Caco-2 (cell line): ENCODE measurements at regions not wholly inside any gene's neighbourhood (a gene's known extent, or its start where the extent isn't known, plus 50 kb on each side); places are given as distances from the start of the nearest gene placed in this dataset.

Source experiments
- BruUV-seq: library from RNA; stranded (reverse); fragments of 400-500 nt; replicated peaks from 2 replicates; lab custom pipeline; 2021; lab: Mats Ljungman, UMichigan
- CTCF ChIA-PET: fragments of 300-600 bp; sonication (Branson Sonifier 250); formaldehyde crosslinking; loops from one replicate; lab custom pipeline; 2022; ENCODE audit warnings: antibody characterized with exemption; lab: Charles Lee
- POLR2A ChIA-PET: fragments of 300-600 bp; sonication (Branson Sonifier 250); formaldehyde crosslinking; loops from one replicate; lab custom pipeline; 2022; ENCODE audit warnings: antibody characterized with exemption; lab: Charles Lee
- DNase-seq, 2 experiments: peaks; one replicate each; pipeline versions ENCODE4 v3.0.0 to v3.0.0-alpha.2; 2020 to 2022
- H3K27me3 ChIP-seq: replicated peaks from 2 replicates; pipeline ENCODE4 v1.6.0; 2011; ENCODE audit warnings: low read length; ENCODE audit not compliant: control insufficient read depth, insufficient read depth
- H3K36me3 ChIP-seq: 2 replicates; pipeline ENCODE4 v1.5.1; 2011; ENCODE audit warnings: low read length; ENCODE audit not compliant: control insufficient read depth, insufficient read depth
- H3K4me1 ChIP-seq: fragments of 250-450 bp; sonication (Bioruptor Pico); 2 replicates; pipeline ENCODE4 v1.5.1; 2020; ENCODE audit warnings: mild to moderate bottlenecking
- H3K4me3 ChIP-seq: 2 replicates; pipeline ENCODE4 v1.5.1; 2011; ENCODE audit warnings: low read depth, mild to moderate bottlenecking, control low read depth, low read length
- H3K9me3 ChIP-seq: fragments of 250-450 bp; sonication (Bioruptor Pico); 2 replicates; pipeline ENCODE4 v1.5.1; 2020; ENCODE audit warnings: mild to moderate bottlenecking, moderate library complexity
- H3K27ac Mint-ChIP-seq: one replicate; pipeline ENCODE4 v1.8.0; 2022; ENCODE audit warnings: mixed read lengths; ENCODE audit not compliant: unreplicated experiment
- H3K27me3 Mint-ChIP-seq: one replicate; pipeline ENCODE4 v1.8.0; 2022; ENCODE audit warnings: mixed read lengths; ENCODE audit not compliant: insufficient read depth, unreplicated experiment
- H3K36me3 Mint-ChIP-seq: one replicate; pipeline ENCODE4 v1.8.0; 2022; ENCODE audit warnings: mild to moderate bottlenecking, mixed read lengths; ENCODE audit not compliant: insufficient read depth, unreplicated experiment
- H3K4me1 Mint-ChIP-seq: one replicate; pipeline ENCODE4 v1.8.0; 2022; ENCODE audit warnings: low read depth, mixed read lengths; ENCODE audit not compliant: unreplicated experiment
- H3K4me3 Mint-ChIP-seq: one replicate; pipeline ENCODE4 v1.8.0; 2022; ENCODE audit warnings: mild to moderate bottlenecking, moderate library complexity, mixed read lengths; ENCODE audit not compliant: unreplicated experiment
- H3K9me3 Mint-ChIP-seq: one replicate; pipeline ENCODE4 v1.8.0; 2022; ENCODE audit warnings: mixed read lengths; ENCODE audit not compliant: unreplicated experiment
- CTCF ChIP-seq, 2 experiments: fragments of 200-600 bp in 1 of 2; IDR thresholded peaks; 1 replicate in 1 of 2; 2 replicates in 1 of 2; pipeline versions ENCODE4 v1.5.1 to v1.8.0; 2011 to 2022; ENCODE audit warnings: antibody characterized with exemption in 1 of 2, control low read depth in 1 of 2, inconsistent platforms in 1 of 2, low read depth in 1 of 2, low read length in 1 of 2, mild to moderate bottlenecking in 1 of 2, moderate library complexity in 1 of 2; ENCODE audit not compliant: insufficient read depth in 1 of 2, severe bottlenecking in 1 of 2, unreplicated experiment in 1 of 2
- intact Hi-C: fragments of 100-400 bp; cut with micrococcal nuclease; formaldehyde crosslinking; loops from one replicate; pipeline ENCODE4 v1.10.0; 2022; ENCODE audit not compliant: unreplicated experiment

DNA sequence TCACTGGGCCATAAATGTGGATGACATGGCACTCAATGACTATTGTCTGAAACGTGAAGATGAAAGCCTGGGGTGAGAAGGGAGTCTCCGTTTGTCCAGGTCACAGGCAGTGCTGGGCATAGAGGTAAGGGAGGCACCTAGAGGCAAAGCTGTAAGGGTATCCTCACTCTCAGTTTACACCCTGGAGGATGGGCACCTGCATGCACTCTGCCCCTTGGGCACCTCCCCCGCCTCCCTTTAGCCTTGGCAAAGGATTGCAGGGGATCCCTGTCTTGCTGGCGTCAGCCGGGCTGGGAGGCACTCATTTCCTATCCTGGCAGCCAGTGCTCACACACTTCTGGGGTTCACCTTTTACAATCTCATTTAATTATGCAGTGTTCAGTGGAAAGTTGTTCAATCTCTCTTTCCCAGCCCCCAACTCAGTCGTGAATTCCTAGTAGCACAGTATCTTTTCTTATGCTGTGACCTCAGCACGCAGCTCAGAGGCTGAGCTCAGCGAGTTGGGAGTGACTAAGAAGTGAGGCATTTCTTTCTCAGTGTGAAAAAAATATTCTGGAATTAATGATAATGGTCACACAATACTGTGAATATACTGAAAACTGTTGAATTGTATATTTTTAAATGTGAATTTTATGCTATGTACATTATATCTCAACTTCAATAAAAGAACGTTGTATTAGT, 866.6 kb downstream of the BRD1 start:
- Histone ChIP-seq H3K4me3 (no peak overlapping the region), H3K9me3 (no peaks in the 10 kb centered on the region), H3K4me1 (no peaks in the 10 kb centered on the region), H3K36me3 (no peaks in the 10 kb centered on the region), H3K27me3 (no peaks in the 10 kb centered on the region)
- peaks cover 14% of the 10 kb centered on the region for H3K9me3 Mint-ChIP-seq
- ChIA-PET CTCF (no interaction called here), POLR2A (no interaction called here)
- DNase-seq: no peak
- no peak overlapping the region for H3K27ac Mint-ChIP-seq
- no peak overlapping the region for H3K4me3 Mint-ChIP-seq
- BruUV-seq: no TSS peak
- H3K4me1 Mint-ChIP-seq: no peaks in the 10 kb centered on the region
- TF ChIP-seq CTCF (IDR thresholded peaks at IDR 0.05; ENCODE audit: insufficient read depth in 1 of 2, low read depth in 1 of 2, low read length in 1 of 2, severe bottlenecking in 1 of 2, unreplicated experiment in 1 of 2): no peak
- H3K36me3 Mint-ChIP-seq: no peaks in the 10 kb centered on the region
- intact Hi-C loops: no loop called here
- H3K27me3 Mint-ChIP-seq: peaks cover 14% of the 10 kb centered on the region

GRCh38 chr22:48960576-48960975, 867.1 kb downstream of the BRD1 start:
- no peak overlapping the region for H3K27ac Mint-ChIP-seq
- BruUV-seq: no TSS peak
- DNase-seq: no peak
- Histone ChIP-seq H3K4me1 (no peaks in the 10 kb centered on the region), H3K4me3 (no peak overlapping the region), H3K9me3 (no peaks in the 10 kb centered on the region), H3K27me3 (no peaks in the 10 kb centered on the region), H3K36me3 (no peaks in the 10 kb centered on the region)
- intact Hi-C loops: no loop called here
- H3K4me3 Mint-ChIP-seq: no peak overlapping the region
- peaks cover 17% of the 10 kb centered on the region for H3K9me3 Mint-ChIP-seq
- H3K27me3 Mint-ChIP-seq: peaks cover 14% of the 10 kb centered on the region
- H3K36me3 Mint-ChIP-seq: no peaks in the 10 kb centered on the region
- CTCF ChIA-PET: no interaction called here
- POLR2A ChIA-PET: no interaction called here
- no peaks in the 10 kb centered on the region for H3K4me1 Mint-ChIP-seq
- no peak for TF ChIP-seq CTCF (IDR thresholded peaks at IDR 0.05; ENCODE audit: insufficient read depth in 1 of 2, low read depth in 1 of 2, low read length in 1 of 2, severe bottlenecking in 1 of 2, unreplicated experiment in 1 of 2)

GRCh38 chr22:48959496-48959895, 868.2 kb downstream of the BRD1 start:
- Mint-ChIP-seq H3K4me1 (no peaks in the 10 kb centered on the region), H3K9me3 (peaks cover 17% of the 10 kb centered on the region), H3K4me3 (no peak overlapping the region), H3K27me3 (peaks cover 14% of the 10 kb centered on the region), H3K27ac (no peak overlapping the region), H3K36me3 (no peaks in the 10 kb centered on the region)
- DNase-seq: no peak
- intact Hi-C loops: no loop called here
- Histone ChIP-seq H3K9me3 (no peaks in the 10 kb centered on the region), H3K36me3 (no peaks in the 10 kb centered on the region), H3K27me3 (no peaks in the 10 kb centered on the region), H3K4me3 (no peak overlapping the region), H3K4me1 (no peaks in the 10 kb centered on the region)
- POLR2A ChIA-PET: no interaction called here
- CTCF ChIA-PET: no interaction called here
- no TSS peak for BruUV-seq
- TF ChIP-seq CTCF (IDR thresholded peaks at IDR 0.05; ENCODE audit: insufficient read depth in 1 of 2, low read depth in 1 of 2, low read length in 1 of 2, severe bottlenecking in 1 of 2, unreplicated experiment in 1 of 2): no peak
